ENCODE measurements at regions not wholly inside any gene's neighbourhood (a gene's known extent, or its start where the extent isn't known, plus 50 kb on each side); places are given as distances from the start of the nearest gene placed in this dataset.

DNA sequence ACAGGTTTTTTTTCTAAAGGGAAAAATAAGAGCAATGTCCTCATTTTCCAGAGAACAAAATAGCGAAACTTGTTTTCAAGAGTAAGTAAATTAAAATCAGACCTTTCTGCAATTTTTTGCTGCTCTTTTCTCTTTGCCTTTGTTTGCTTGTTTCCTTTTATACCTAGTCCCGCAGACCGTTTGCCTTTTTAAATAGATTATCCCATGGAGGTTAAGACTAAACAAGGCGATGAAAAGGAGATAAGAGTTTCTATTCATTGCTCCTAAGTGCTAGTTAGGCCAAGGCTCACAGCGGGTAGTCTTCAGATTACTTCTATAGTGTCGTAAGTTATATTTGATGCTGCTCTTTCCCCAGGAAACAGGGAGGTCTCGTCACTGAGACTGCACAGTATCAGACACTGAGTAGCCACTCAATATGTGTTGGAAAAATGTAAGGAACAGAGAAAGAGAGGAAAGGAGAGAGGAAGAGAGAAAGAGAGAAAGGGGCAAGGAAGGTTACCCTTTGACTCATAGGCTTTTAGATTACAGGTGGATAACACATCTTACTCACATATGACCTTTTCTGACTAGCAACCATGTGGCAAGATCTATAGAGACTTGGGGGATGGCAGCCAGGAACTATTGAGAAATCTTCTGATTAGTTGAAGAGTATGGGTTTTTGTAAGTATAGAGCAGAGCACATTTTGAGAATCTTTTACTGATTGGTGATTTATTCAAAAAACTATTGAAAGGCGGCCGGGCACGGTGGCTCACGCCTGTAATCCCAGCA is 107.5 kb upstream of the PARP11 start:
- intact Hi-C loops (cut with DNase I), result no loop called here
- DNase-seq, result no peak
- TF ChIP-seq, protein P1, sequence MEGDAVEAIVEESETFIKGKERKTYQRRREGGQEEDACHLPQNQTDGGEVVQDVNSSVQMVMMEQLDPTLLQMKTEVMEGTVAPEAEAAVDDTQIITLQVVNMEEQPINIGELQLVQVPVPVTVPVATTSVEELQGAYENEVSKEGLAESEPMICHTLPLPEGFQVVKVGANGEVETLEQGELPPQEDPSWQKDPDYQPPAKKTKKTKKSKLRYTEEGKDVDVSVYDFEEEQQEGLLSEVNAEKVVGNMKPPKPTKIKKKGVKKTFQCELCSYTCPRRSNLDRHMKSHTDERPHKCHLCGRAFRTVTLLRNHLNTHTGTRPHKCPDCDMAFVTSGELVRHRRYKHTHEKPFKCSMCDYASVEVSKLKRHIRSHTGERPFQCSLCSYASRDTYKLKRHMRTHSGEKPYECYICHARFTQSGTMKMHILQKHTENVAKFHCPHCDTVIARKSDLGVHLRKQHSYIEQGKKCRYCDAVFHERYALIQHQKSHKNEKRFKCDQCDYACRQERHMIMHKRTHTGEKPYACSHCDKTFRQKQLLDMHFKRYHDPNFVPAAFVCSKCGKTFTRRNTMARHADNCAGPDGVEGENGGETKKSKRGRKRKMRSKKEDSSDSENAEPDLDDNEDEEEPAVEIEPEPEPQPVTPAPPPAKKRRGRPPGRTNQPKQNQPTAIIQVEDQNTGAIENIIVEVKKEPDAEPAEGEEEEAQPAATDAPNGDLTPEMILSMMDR (IDR thresholded peaks at IDR 0.05), result no peak

DNA sequence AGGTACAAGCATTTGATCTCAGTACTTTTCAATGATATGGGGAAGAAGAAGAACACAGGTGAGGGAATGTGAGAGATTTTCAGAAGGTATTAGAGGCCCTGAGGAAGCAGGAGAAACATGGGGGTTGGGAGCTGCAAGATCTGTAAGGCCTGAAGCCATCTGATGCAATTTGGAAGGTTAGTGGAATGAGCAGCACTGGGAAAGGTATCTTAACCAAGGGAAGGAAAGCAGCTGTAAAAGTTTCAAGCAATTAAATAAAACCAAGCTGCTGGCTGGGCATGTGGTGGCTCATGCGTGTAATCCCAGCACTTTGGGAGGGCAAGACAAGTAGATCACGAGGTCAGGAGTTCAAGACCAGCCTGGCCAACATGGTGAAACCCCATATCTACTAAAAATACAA is 104.4 kb upstream of the PARP11 start:
- ATAC-seq (no peak), DNase-seq (no peak)
- Histone ChIP-seq H3K27ac (no peak overlapping the region), H3K36me3 (no peaks in the 10 kb centered on the region), H3K27me3 (no peaks in the 10 kb centered on the region), H3K4me3 (no peak overlapping the region), H3K9me3 (no peaks in the 10 kb centered on the region), H3K4me1 (no peaks in the 10 kb centered on the region)
- TF ChIP-seq, protein P1 (IDR thresholded peaks at IDR 0.05), result no peak
- intact Hi-C loops (cut with DNase I), result no loop called here

More for the DNA sequence above, 107.5 kb upstream of the PARP11 start:
- Histone ChIP-seq H3K36me3 (no peaks in the 10 kb centered on the region), H3K4me1 (no peaks in the 10 kb centered on the region), H3K27me3 (no peaks in the 10 kb centered on the region), H3K27ac (no peak overlapping the region), H3K4me3 (no peak overlapping the region), H3K9me3 (peaks cover 8% of the 10 kb centered on the region)
- no peak for ATAC-seq

DNA sequence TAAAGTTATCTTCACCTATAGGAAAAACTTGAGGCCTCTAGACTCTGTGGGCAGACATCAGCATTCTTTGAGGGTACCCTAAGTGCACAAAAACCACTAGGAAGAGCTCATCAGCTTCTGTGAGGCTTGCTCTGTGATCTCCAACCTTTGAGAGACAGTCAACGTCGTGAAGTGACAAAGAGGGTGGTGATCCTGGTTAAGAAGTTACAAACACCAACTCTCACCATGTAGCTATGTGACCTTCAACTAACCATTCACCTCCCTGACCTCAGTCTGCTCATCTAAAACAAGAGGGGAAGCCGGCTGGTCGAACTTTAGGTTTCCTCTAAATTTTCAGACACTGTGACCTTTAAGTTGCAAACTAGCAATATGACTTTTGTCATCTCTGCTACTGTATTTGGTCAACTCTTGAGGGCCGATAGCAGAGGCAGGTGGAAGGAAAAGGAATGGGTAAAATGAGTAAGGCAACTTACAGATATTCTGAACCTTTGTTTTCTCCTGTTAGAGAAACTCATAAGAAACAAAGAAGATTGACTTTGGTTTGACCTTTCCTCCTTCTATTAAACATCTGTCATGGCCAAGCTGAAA is 103.2 kb upstream of the PARP11 start:
- no peaks in the 10 kb centered on the region for H3K36me3 ChIP-seq
- intact Hi-C loops (cut with DNase I), result no loop called here
- H3K4me1 ChIP-seq, result no peaks in the 10 kb centered on the region

DNA sequence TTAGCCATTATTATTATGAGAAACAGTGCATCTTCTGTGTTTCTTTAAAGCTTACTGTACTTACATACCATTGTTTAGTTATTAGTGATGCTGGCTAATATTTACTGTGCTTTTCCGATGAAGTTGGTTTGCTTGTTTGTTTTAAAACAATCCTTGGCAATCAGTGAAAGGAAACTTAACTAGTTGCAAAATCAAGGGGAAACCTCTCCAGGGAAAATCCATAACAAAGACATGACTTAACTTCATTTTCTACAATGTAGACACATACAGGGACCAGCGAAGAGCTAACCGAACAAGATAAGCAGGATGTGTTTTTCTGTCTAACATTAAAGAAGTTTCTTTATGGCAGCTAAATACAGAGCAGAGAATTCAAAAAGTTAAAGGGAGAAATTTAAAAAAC is 102.5 kb upstream of the PARP11 start:
- ATAC-seq (no peak), DNase-seq (no peak)
- Histone ChIP-seq H3K27ac (no peak overlapping the region), H3K27me3 (no peaks in the 10 kb centered on the region), H3K36me3 (no peaks in the 10 kb centered on the region), H3K4me3 (no peak overlapping the region), H3K9me3 (no peaks in the 10 kb centered on the region), H3K4me1 (no peaks in the 10 kb centered on the region)
- intact Hi-C loops (cut with DNase I), result no loop called here
- TF ChIP-seq, protein P1 (IDR thresholded peaks at IDR 0.05), result no peak

More for the DNA sequence above, 103.2 kb upstream of the PARP11 start:
- TF ChIP-seq, protein P1 (IDR thresholded peaks at IDR 0.05), result no peak
- H3K27ac ChIP-seq, result no peak overlapping the region
- DNase-seq (no peak), ATAC-seq (no peak)
- no peak overlapping the region for H3K4me3 ChIP-seq
- H3K9me3 ChIP-seq, result no peaks in the 10 kb centered on the region
- H3K27me3 ChIP-seq, result no peaks in the 10 kb centered on the region

DNA sequence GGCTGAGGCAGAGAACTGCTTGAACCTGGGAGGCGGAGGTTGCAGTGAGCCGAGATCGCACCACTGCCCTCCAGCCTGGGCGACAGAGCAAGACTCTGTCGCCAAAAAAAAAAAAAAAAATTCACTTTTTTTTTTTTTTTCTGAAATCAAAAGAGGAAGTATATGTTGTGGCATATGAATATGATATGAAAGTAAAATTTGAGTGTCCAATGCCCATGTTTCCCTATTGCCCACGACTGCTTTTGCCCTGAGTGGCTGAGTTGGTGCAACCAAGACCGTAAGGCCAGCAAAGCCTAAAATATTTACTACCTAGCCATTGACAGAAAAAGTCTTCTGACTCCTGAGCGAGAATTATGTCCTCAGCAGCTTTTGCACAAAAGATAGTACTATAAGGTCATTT is 101.7 kb upstream of the PARP11 start:
- no peak overlapping the region for H3K27ac ChIP-seq
- ATAC-seq, result no peak
- TF ChIP-seq, protein P1 (IDR thresholded peaks at IDR 0.05), result no peak

More for the DNA sequence above, 101.7 kb upstream of the PARP11 start:
- intact Hi-C loops (cut with DNase I), result no loop called here
- H3K27me3 ChIP-seq, result no peaks in the 10 kb centered on the region
- H3K4me3 ChIP-seq, result no peak overlapping the region
- H3K9me3 ChIP-seq, result no peaks in the 10 kb centered on the region
- H3K36me3 ChIP-seq, result no peaks in the 10 kb centered on the region
- no peaks in the 10 kb centered on the region for H3K4me1 ChIP-seq
- no peak for DNase-seq

Data from upper lobe of right lung (tissue), 1 donor.